Mononuclear cell (primary cell): ENCODE measurements at regions not wholly inside any gene's neighbourhood (a gene's known extent, or its start where the extent isn't known, plus 50 kb on each side); places are given as distances from the start of the nearest gene placed in this dataset.

Experiments used
- H3K27me3 ChIP-seq: 2 replicates; pipeline ENCODE4 v1.6.0; 2011; ENCODE audit warnings: low read length, control low read depth; ENCODE audit not compliant: insufficient read depth
- H3K4me1 ChIP-seq: 2 replicates; pipeline ENCODE4 v1.5.1; 2011; ENCODE audit warnings: mild to moderate bottlenecking, low read length, control low read depth; ENCODE audit not compliant: insufficient read depth
- H3K4me3 ChIP-seq: 2 replicates; pipeline ENCODE4 v1.5.1; 2011; ENCODE audit warnings: mild to moderate bottlenecking, low read length, moderate library complexity
- H3K9me3 ChIP-seq: 2 replicates; pipeline ENCODE4 v1.5.1; 2011; ENCODE audit warnings: low read depth, mild to moderate bottlenecking, control low read depth, low read length

DNA sequence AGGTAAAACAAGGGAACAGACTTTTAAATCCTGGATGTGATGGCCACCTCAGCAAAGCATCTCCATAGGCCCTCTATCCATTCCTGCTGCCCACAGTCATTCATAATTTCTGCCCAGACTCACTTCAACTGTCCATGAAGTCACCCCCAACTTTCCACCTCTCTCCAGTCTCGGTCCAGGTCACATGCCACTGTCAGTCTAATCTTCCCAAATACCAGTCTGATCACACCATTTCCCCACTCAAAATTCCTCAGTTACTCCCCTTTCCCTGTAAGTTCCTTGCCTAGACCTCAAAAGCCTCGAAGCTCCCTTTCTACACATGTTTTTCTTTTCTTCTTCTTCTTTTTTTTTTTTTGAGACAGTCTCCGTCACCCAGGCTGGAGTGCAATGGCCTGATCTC lies 51.2 kb upstream of the HOPX start:
- Histone ChIP-seq H3K27me3 (no peaks in the 10 kb centered on the region), H3K9me3 (no peaks in the 10 kb centered on the region), H3K4me1 (peaks cover 16% of the 10 kb centered on the region), H3K4me3 (no peak overlapping the region)

DNA sequence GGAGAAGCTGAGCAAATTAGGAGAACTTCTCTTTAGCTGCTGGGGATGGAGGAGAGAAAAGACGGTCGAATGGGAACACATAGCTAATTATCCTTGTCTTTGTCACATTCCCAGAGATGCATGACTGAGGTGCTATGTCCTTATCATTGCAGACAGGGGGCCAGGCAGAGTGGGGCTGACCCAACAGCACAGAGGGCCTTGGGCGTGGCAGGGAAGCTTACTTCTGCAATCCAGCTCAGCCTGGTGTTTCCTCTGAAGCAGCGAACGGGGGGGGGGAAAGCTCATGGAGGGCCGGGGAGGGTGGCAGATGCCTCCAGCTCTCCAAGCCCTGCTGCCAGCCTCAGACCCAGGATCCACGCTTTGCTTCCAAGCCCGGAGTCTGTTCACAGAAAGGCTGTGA lies 50.8 kb upstream of the HOPX start:
- Histone ChIP-seq H3K27me3 (no peaks in the 10 kb centered on the region), H3K4me1 (peaks cover 16% of the 10 kb centered on the region), H3K9me3 (no peaks in the 10 kb centered on the region), H3K4me3 (no peak overlapping the region)
